Lower leg skin (tissue), 4 donors: ENCODE measurements at regions not wholly inside any gene's neighbourhood (a gene's known extent, or its start where the extent isn't known, plus 50 kb on each side); places are given as distances from the start of the nearest gene placed in this dataset.

ENCODE experiments used
- DNase-seq, 2 donors: peaks; one replicate each; pipeline ENCODE4 v3.0.0-alpha.2; 2019; ENCODE audit warnings: low spot score in 2 of 2
- H3K4me3 ChIP-seq: fragments of 200-600 bp; sonication (generic); 2 replicates; pipeline ENCODE4 v1.5.1; 2017; ENCODE audit warnings: mild to moderate bottlenecking, low read depth; ENCODE audit not compliant: poor library complexity, severe bottlenecking
- CTCF ChIP-seq, 3 donors: fragments of 450-650 bp; IDR thresholded peaks; one replicate each; pipeline ENCODE4 v1.5.1; 2016; ENCODE audit warnings: antibody characterized with exemption in 3 of 3, mild to moderate bottlenecking in 3 of 3, moderate library complexity in 2 of 3
- POLR2A ChIP-seq, 2 donors: fragments of 450-650 bp; IDR thresholded peaks; one replicate each; pipeline ENCODE4 v1.6.1; 2016 to 2017; ENCODE audit warnings: antibody characterized with exemption in 2 of 2, mild to moderate bottlenecking in 1 of 2, moderate library complexity in 1 of 2
- WGBS, 2 donors: methylation state at CpG; one replicate each; pipeline ENCODE4 v1.1.5; 2018; 5-methylcytosine and 5-hydroxymethylcytosine counted together
- intact Hi-C: fragments of 100-400 bp; cut with DNase I; formaldehyde crosslinking; loops from one replicate; pipeline ENCODE4 v1.15.0; 2023; ENCODE audit warnings: low total_unique reads

GRCh38 chr11:91790346-91791170 lies 434.1 kb upstream of the FAT3 start:
- DNase-seq = no peak
- H3K4me3 ChIP-seq = no peak overlapping the region
- intact Hi-C loops = no loop called here
- TF ChIP-seq CTCF (IDR thresholded peaks at IDR 0.05) (no peak), POLR2A (IDR thresholded peaks at IDR 0.05) (no peak)
- WGBS, 2 donors = 78 to 83% methylated on average over 6 of the region's 6 CpGs

- DNase-seq = no peak
- TF ChIP-seq POLR2A (IDR thresholded peaks at IDR 0.05) (no peak), CTCF (IDR thresholded peaks at IDR 0.05) (no peak)
- no peak overlapping the region for H3K4me3 ChIP-seq
- WGBS, 2 donors = 95% methylated on average over 1 of the region's 1 CpG
- intact Hi-C loops = no loop called here
Observed at GRCh38 chr11:91788764-91789163, 435.9 kb upstream of the FAT3 start.

- 30 to 33% methylated on average over 4 of the region's 4 CpGs for WGBS, 2 donors
- intact Hi-C loops = no loop called here
- TF ChIP-seq POLR2A (IDR thresholded peaks at IDR 0.05) (no peak), CTCF (IDR thresholded peaks at IDR 0.05) (no peak)
- no peak for DNase-seq
- H3K4me3 ChIP-seq = no peak overlapping the region
Observed at GRCh38 chr11:91786097-91786496, 438.5 kb upstream of the FAT3 start.

GRCh38 chr11:91783173-91783572 lies 441.4 kb upstream of the FAT3 start:
- WGBS, 2 donors = 86 to 94% methylated on average over 2 of the region's 2 CpGs
- H3K4me3 ChIP-seq = no peak overlapping the region
- no peak for TF ChIP-seq POLR2A (IDR thresholded peaks at IDR 0.05)
- TF ChIP-seq CTCF (IDR thresholded peaks at IDR 0.05) = no peak
- intact Hi-C loops = no loop called here
- no peak for DNase-seq

- no peak overlapping the region for H3K4me3 ChIP-seq
- intact Hi-C loops = no loop called here
- TF ChIP-seq CTCF (IDR thresholded peaks at IDR 0.05) = no peak
- no peak for TF ChIP-seq POLR2A (IDR thresholded peaks at IDR 0.05)
- WGBS, 2 donors = 60 to 66% methylated on average over 2 of the region's 2 CpGs
- DNase-seq = no peak
Observed at GRCh38 chr11:91778758-91779157, 445.9 kb upstream of the FAT3 start.

GRCh38 chr11:91776655-91777054 lies 448.0 kb upstream of the FAT3 start:
- 31% methylated on average over 2 of the region's 2 CpGs for WGBS, 2 donors
- TF ChIP-seq POLR2A (IDR thresholded peaks at IDR 0.05) (no peak), CTCF (IDR thresholded peaks at IDR 0.05) (no peak)
- DNase-seq = no peak
- H3K4me3 ChIP-seq = no peak overlapping the region
- intact Hi-C loops = no loop called here
